Central memory CD8-positive, alpha-beta T cell (primary cell): ENCODE measurements at regions not wholly inside any gene's neighbourhood (a gene's known extent, or its start where the extent isn't known, plus 50 kb on each side); places are given as distances from the start of the nearest gene placed in this dataset.
"Not testable (repeated sequence)": the region's sequence is repeated elsewhere in the genome, so short reads cannot be mapped to it uniquely, and the experiment has no call there.

Experiments used
- ATAC-seq: fragments of 150-1000 bp; cut with Tn5 transposase; replicated peaks from 2 replicates; pipeline ENCODE4 v1.10.0; 2022; ENCODE audit warnings: mild to moderate bottlenecking, moderate FRiP score, moderate number of reproducible peaks; ENCODE audit not compliant: poor library complexity, severe bottlenecking; ENCODE audit errors: extremely low read depth
- DNase-seq, 2 donors: peaks; one replicate each; pipeline ENCODE4 v3.0.0; 2021; ENCODE audit warnings: low spot score in 2 of 2
- H3K27ac Mint-ChIP-seq: one replicate; pipeline ENCODE4 v1.8.0; 2022; ENCODE audit warnings: low read depth, mild to moderate bottlenecking, moderate library complexity, mixed read lengths
- H3K27me3 Mint-ChIP-seq: one replicate; pipeline ENCODE4 v1.8.0; 2022; ENCODE audit warnings: mixed read lengths
- H3K36me3 Mint-ChIP-seq: one replicate; pipeline ENCODE4 v1.8.0; 2022; ENCODE audit warnings: mild to moderate bottlenecking, moderate library complexity, mixed read lengths; ENCODE audit not compliant: insufficient read depth
- H3K4me1 Mint-ChIP-seq: one replicate; pipeline ENCODE4 v1.8.0; 2022; ENCODE audit warnings: mixed read lengths
- H3K4me3 Mint-ChIP-seq: one replicate; pipeline ENCODE4 v1.8.0; 2022; ENCODE audit warnings: mild to moderate bottlenecking, moderate library complexity, mixed read lengths
- H3K9me3 Mint-ChIP-seq: one replicate; pipeline ENCODE4 v1.8.0; 2022; ENCODE audit warnings: mixed read lengths

- Mint-ChIP-seq H3K9me3 (peaks cover 24% of the 10 kb centered on the region), H3K36me3 (no peaks in the 10 kb centered on the region), H3K27ac (no peak overlapping the region), H3K4me3 (no peak overlapping the region), H3K4me1 (no peaks in the 10 kb centered on the region), H3K27me3 (no peaks in the 10 kb centered on the region)
- no peak for ATAC-seq
- DNase-seq, result no peak
Measured at GRCh38 chr12:87001102-87001501, 744.9 kb upstream of the MGAT4C start.

GRCh38 chr12:86985298-86985697, 729.1 kb upstream of the MGAT4C start:
- DNase-seq (no peak), ATAC-seq (no peak)
- Mint-ChIP-seq H3K4me1 (no peaks in the 10 kb centered on the region), H3K4me3 (no peak overlapping the region), H3K27me3 (no peaks in the 10 kb centered on the region), H3K27ac (no peak overlapping the region), H3K9me3 (peaks cover 7% of the 10 kb centered on the region), H3K36me3 (no peaks in the 10 kb centered on the region)

GRCh38 chr12:86970595-86970994, 714.4 kb upstream of the MGAT4C start:
- H3K4me1 Mint-ChIP-seq, H3K27ac Mint-ChIP-seq, H3K36me3 Mint-ChIP-seq, H3K4me3 Mint-ChIP-seq, ATAC-seq, DNase-seq, H3K27me3 Mint-ChIP-seq: not testable (repeated sequence)
- peaks cover 23% of the 10 kb centered on the region for H3K9me3 Mint-ChIP-seq

- Mint-ChIP-seq H3K27me3 (no peaks in the 10 kb centered on the region), H3K4me1 (no peaks in the 10 kb centered on the region), H3K9me3 (peaks cover 19% of the 10 kb centered on the region), H3K36me3 (no peaks in the 10 kb centered on the region), H3K27ac (no peak overlapping the region), H3K4me3 (no peak overlapping the region)
- DNase-seq (no peak), ATAC-seq (no peak)
Measured at GRCh38 chr12:86959766-86960458, 703.7 kb upstream of the MGAT4C start.

- ATAC-seq (no peak), DNase-seq (no peak)
- H3K27ac Mint-ChIP-seq, result no peak overlapping the region
- no peaks in the 10 kb centered on the region for H3K27me3 Mint-ChIP-seq
- H3K36me3 Mint-ChIP-seq, result no peaks in the 10 kb centered on the region
- H3K4me3 Mint-ChIP-seq, result no peak overlapping the region
- no peaks in the 10 kb centered on the region for H3K4me1 Mint-ChIP-seq
- peaks cover 10% of the 10 kb centered on the region for H3K9me3 Mint-ChIP-seq
Measured at GRCh38 chr12:86950444-86950843, 694.3 kb upstream of the MGAT4C start.

GRCh38 chr12:86950043-86950442, 693.9 kb upstream of the MGAT4C start:
- Mint-ChIP-seq H3K27me3 (no peaks in the 10 kb centered on the region), H3K27ac (no peak overlapping the region)
- ATAC-seq, result no peak

GRCh38 chr12:86948851-86949250, 692.7 kb upstream of the MGAT4C start:
- Mint-ChIP-seq H3K27ac (no peak overlapping the region), H3K36me3 (no peaks in the 10 kb centered on the region), H3K4me1 (no peaks in the 10 kb centered on the region), H3K9me3 (peaks cover 6% of the 10 kb centered on the region), H3K27me3 (no peaks in the 10 kb centered on the region), H3K4me3 (no peak overlapping the region)
- no peak for ATAC-seq
- DNase-seq, result no peak

More at GRCh38 chr12:86950043-86950442, 693.9 kb upstream of the MGAT4C start:
- H3K9me3 Mint-ChIP-seq, result peaks cover 10% of the 10 kb centered on the region
- no peaks in the 10 kb centered on the region for H3K36me3 Mint-ChIP-seq
- DNase-seq, result no peak
- no peaks in the 10 kb centered on the region for H3K4me1 Mint-ChIP-seq
- no peak overlapping the region for H3K4me3 Mint-ChIP-seq

GRCh38 chr12:86945685-86946196, 689.5 kb upstream of the MGAT4C start:
- H3K27me3 Mint-ChIP-seq, result no peaks in the 10 kb centered on the region
- no peaks in the 10 kb centered on the region for H3K36me3 Mint-ChIP-seq
- no peak overlapping the region for H3K27ac Mint-ChIP-seq
- ATAC-seq (no peak), DNase-seq (no peak)
- no peak overlapping the region for H3K4me3 Mint-ChIP-seq
- no peaks in the 10 kb centered on the region for H3K4me1 Mint-ChIP-seq
- H3K9me3 Mint-ChIP-seq, result peaks cover 31% of the 10 kb centered on the region

GRCh38 chr12:86944197-86944819, 688.1 kb upstream of the MGAT4C start:
- H3K4me1 Mint-ChIP-seq, H3K27ac Mint-ChIP-seq, H3K27me3 Mint-ChIP-seq, ATAC-seq, H3K36me3 Mint-ChIP-seq, H3K4me3 Mint-ChIP-seq, DNase-seq: not testable (repeated sequence)
- peaks cover 41% of the 10 kb centered on the region for H3K9me3 Mint-ChIP-seq

- ATAC-seq (no peak), DNase-seq (no peak)
- H3K4me1 Mint-ChIP-seq, result no peaks in the 10 kb centered on the region
- no peaks in the 10 kb centered on the region for H3K36me3 Mint-ChIP-seq
- no peaks in the 10 kb centered on the region for H3K9me3 Mint-ChIP-seq
- H3K27me3 Mint-ChIP-seq, result no peaks in the 10 kb centered on the region
- no peak overlapping the region for H3K27ac Mint-ChIP-seq
- no peak overlapping the region for H3K4me3 Mint-ChIP-seq
Measured at GRCh38 chr12:86931714-86932113, 675.5 kb upstream of the MGAT4C start.

- Mint-ChIP-seq H3K4me1 (no peaks in the 10 kb centered on the region), H3K27me3 (no peaks in the 10 kb centered on the region), H3K9me3 (no peaks in the 10 kb centered on the region), H3K4me3 (no peak overlapping the region), H3K27ac (no peak overlapping the region), H3K36me3 (no peaks in the 10 kb centered on the region)
- no peak for DNase-seq
- no peak for ATAC-seq
Measured at GRCh38 chr12:86929962-86930361, 673.8 kb upstream of the MGAT4C start.

GRCh38 chr12:86917121-86917520, 660.9 kb upstream of the MGAT4C start:
- no peak for ATAC-seq
- Mint-ChIP-seq H3K36me3 (no peaks in the 10 kb centered on the region), H3K4me3 (no peak overlapping the region), H3K27ac (no peak overlapping the region), H3K9me3 (peaks cover 12% of the 10 kb centered on the region), H3K4me1 (no peaks in the 10 kb centered on the region), H3K27me3 (no peaks in the 10 kb centered on the region)
- DNase-seq, result no peak

- H3K27ac Mint-ChIP-seq, result no peak overlapping the region
- no peak for DNase-seq
- peaks cover 7% of the 10 kb centered on the region for H3K9me3 Mint-ChIP-seq
- no peaks in the 10 kb centered on the region for H3K27me3 Mint-ChIP-seq
- no peaks in the 10 kb centered on the region for H3K36me3 Mint-ChIP-seq
- no peaks in the 10 kb centered on the region for H3K4me1 Mint-ChIP-seq
- ATAC-seq, result no peak
- H3K4me3 Mint-ChIP-seq, result no peak overlapping the region
Measured at GRCh38 chr12:86914721-86915120, 658.5 kb upstream of the MGAT4C start.
